ENCODE measurements at regions not wholly inside any gene's neighbourhood (a gene's known extent, or its start where the extent isn't known, plus 50 kb on each side); places are given as distances from the start of the nearest gene placed in this dataset.
"Not testable (repeated sequence)": the region's sequence is repeated elsewhere in the genome, so short reads cannot be mapped to it uniquely, and the experiment has no call there.

DNA sequence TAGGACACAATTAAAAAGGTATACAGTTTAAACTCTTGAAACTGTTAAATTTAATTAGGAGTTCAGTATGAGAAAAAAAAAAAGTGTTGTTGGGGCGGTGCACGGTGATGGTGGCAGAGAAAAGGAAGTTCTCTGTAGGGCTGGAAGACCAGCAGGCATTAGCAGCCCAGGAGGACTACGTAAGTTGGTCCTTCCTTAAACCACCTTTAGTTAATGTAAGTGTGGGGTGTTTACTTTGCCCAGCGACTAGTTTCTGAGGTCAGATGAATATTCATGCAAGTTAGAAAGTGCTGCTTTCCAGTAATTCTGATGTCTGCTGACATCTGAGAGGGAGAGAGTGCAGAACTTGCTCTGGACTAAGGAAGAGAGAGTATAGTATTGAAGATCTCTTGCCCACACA, 54.9 kb downstream of the NKX2-1 start:
- DNase-seq = no peak

DNA sequence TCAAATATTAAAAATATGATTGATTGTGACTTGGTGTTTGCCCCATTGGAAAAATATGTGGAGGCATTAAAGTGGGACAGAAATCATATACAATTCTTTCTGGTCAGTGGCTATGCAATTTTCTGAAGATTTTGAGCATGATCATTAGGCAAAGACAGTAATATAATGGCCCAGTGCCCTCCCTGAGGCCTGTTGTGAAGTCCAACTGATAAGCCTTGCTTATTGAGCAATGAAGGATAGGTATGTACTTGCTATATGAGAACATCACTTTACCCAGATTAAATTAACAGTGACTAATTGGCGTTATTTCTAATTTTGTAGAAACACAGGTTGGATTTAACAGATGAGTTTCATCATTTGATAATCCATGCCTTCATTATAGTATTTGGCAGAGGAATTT, 57.1 kb downstream of the NKX2-1 start:
- no peak for DNase-seq

DNA sequence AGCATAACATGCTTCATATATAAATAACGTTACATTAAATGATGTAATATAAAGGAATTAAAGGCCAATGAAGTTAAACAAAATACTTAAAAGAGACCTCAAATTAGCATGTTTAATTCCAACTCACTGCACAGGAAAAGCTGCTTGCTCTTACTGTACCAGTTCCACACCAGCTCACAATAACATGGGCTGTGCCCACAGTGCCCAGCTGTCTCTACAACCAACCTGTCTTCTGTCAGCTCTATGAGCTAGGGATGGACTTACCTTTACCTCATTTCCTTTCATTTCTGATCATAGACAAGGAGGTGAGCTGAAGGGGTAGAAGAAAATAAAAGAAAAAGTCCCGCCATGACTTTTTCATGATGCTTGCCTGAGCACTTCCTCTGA, 64.8 kb downstream of the NKX2-1 start:
- DNase-seq = no peak

DNA sequence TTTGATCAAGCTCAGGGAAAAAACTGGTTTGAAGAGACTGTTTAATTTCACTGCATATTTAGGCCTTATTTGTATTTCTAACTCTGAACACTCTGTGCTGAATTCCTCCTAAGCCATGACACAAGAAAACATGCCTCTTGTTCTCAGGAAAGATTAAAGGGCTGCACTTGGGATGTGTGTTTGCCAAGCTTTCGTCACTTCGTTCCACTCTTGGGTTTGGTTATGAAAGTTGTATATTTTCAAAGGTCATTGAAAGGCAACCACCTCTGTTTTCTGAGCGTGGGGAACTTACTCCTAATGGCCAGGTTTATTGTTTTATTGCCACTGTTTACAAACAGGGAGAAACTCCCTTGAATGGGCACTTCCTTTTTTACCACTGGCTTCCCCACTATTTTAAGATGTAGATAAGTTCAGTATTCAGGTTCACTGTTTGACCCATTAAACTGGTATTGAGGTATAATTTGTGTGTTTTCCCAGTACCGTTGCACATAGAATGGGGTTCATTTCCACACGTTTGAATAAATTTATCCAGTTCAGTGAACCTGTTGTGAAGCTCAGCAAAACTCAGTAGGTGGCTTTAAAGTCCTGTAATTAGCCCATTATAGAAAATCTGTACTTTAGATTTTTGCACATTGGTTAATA, 65.3 kb downstream of the NKX2-1 start:
- no peak for DNase-seq

DNA sequence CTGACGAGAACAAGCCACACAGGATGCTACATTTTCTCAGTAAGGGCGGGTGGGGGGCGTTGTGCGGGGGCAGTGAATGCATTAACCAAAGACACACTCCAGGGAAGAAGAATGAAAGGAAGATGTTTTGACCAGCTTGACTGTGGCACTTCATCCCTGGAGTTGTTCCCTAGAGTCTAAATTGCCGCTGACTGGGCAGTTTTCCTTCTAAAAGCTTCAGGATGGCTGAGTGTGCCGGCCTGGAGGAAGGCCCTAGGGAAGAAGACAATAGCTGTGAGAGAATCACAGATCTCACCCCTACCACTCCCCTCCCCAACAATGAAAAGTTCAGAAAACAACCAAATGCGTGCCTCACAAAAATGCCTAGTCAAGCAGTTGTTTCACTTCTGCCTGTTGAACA, 67.2 kb downstream of the NKX2-1 start:
- DNase-seq = no peak

DNA sequence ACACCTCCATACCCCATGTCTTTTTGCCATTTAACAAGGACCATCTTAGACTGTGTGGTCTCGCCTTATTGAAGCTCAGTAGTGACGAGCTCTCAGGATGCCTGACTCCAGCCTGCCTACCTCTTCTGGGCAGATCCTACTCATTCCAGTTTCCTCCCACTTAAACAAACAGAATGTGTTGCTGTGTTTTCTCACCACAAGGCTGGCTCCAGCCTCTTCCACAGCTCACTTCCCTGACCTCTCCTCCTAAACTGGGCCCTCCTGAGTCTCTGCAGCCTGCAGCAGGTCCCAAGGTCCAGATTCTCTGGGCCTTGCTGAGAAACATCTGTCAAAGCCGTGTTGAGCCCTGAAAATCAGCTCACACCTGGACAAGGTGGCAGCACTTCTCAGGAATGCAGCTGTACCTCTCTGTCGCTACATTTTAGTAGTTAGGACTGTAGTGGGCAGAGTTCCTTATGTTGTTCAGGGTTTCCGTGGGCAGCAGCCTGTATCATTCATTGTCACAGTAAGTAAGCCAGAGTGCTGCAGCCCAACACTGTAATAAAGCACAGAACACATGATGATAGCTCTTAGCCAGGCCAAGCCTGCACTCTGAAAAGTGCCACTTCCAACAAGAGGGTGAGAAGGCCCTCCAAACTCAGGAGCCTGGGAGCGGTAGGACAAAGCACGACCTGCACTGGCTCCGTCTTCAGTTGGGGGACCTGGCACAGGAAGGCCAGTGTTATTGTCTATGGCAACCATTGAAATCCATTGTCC, 68.5 kb downstream of the NKX2-1 start:
- peak; percentile 91 for DNase-seq

DNA sequence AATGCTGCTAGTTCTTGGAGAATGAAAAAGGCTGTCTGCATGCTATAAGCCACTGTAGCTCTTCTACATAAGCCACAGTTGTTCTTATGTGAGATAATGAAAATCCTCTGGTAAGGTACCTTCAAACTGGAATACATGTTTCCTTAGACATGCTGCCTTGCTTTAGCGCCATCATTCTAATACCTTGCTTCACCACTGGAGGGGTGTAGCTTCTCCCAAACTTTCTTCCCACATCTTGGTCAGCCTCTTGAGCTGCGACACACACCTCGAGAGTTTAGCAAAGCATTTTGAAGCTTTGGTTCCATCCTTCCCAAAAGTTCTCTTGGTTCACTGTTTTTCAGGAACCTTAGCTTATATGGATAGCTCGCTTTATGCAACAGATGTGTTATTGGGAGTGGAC, 69.5 kb downstream of the NKX2-1 start:
- no peak for DNase-seq

DNA sequence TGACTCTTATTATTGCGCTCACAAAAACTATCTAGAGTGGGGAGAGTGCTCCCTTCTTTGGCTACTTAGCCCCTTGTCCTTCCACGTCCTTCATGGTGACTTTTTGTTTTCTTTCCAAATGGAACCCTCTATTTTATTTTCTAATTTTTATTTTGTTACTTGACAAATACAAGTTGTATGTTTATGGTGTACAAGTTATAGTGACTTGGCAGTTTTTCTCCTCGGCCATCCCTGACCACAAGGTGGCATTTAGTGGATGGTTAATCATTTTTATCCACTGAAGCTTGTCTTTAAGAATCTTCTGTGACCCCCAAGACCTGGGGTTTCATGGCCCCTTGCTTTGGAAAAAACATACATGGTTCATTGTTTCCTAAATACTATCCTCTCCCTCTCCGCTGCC, 70.1 kb downstream of the NKX2-1 start:
- no peak for DNase-seq

DNA sequence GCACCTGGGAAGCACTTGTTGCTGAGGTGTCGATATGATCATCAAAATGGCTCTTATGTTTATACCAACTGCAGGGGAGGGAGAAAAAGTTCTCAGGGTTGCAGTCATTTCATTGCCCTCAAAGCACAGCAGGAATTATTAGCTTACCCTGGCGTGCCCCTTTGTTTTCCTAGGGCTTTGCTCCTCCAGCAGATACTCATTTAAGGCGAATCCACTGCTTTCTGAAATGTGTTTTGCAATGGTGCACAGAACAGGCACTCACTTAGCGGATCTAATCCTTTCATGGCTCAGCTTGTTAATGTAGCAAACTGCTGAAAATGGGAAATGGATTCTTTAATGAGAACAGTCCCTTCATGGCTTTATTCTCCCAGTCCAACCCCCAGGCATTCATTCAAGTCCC, 76.7 kb downstream of the NKX2-1 start:
- DNase-seq = no peak

DNA sequence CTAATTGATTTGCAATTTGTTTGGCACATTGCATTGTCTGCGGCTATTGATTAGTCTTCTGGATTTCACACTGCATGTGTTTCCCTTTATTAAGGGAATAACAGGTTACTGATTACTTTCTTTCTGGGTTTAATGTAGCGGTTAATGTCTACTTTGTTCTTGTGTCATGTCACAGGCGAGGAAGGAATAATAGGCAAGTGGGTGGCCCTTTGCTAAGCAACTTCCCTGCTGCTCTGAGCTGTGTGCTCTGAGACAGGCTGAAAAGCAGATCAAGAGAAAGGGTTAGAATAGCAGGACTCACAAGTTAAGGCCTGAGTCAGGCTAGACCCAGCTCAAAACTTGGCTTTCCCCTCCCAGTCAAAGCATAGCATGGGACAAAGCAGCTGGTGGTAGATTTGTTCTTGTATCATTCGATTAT, 77.2 kb downstream of the NKX2-1 start:
- no peak for DNase-seq

DNA sequence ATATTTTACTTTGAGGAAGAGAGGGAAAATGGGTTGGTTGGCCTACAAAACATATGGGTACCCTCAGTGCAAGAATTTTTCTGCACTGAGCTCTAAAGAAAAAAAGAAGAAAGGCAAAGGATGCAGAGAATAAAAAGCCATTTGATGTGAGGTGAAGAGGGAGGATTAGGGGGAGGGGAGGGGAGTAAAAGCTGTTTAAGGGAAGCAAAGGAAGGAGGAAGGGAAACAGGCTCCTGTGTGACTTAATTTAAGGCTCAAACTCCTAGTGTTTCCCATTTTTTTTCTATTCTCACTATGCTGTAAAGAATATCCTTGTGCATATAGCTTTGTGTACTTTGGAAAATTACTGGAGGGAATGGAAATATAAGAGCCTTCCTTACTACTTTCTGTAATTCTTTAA, 78.7 kb downstream of the NKX2-1 start:
- no peak for DNase-seq

DNA sequence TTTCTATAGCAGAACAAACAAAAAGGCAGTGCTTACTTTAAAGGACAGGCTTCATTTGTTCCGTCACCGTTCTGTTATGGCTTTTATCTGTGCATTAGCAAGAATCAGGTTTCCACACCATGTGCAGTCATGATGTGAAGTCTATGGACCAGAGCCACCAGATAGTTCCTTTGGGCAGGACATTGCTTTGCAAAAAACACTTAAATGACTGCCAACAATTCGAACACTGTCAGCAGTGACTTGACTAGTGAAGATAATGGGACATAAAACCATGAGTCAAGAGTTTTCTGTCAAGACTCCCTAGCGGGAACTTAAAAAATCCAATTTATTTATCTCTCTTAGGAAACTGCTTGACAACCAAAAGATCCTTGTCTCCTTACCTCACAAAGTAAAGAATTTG, 80.3 kb downstream of the NKX2-1 start:
- DNase-seq = no peak

DNA sequence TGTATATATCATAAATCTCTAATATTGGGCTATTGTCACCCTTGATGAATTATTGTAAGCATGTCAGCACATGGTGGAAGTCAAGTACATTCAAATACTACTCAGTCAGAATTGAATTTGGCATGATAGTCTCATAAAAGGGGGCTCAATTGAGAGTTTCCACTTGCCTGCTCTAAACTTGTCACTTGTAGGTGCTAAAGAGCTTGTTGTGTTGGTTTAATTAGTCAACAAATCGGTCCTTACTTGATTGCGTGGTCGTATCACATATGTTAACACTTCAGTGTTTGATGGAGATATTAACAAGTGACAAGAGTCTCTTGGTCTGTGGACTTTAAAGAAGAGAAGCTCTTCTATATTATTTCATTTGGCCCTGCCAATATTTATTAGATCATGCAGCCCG, 81.1 kb downstream of the NKX2-1 start:
- peak; percentile 46 for DNase-seq

DNA sequence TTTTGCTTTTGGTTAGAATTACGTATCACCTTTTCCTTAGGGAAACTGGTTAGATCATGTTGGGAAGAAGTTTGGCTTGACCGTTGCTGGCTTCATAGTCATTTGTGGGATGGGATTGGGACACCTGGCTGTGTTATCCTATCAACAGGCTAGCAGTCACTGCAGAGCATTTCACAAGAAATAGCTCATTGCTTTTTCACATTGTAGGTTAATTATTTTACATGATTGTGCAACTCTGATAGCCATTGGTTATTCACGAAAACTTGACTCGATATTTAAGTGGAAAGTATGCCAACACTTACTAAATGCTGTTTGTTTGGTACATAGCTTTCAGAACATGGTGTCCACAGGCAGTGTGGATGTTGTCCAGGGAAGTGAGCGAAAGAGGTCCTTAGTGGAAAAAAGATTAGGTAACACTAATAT, 89.4 kb downstream of the NKX2-1 start:
- no peak for DNase-seq

DNA sequence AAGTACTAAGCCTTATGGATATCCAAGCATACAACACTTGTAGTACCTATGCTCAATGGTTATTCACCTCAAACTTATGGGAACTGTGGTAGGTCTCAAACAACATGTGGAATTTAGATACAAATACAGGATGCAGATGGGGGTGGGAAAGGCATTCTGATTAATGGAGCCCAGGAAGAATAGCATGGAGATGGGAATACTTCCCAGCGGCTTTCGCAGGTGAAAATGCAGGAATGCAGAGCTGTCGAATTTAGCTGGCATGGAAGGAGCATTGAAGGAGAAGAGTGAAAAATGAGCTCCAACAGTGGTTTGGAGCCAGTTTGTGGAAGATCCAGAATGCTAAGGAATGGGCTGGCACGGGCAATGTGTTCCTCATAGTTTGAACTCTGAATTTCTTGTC, 89.9 kb downstream of the NKX2-1 start:
- DNase-seq = no peak

DNA sequence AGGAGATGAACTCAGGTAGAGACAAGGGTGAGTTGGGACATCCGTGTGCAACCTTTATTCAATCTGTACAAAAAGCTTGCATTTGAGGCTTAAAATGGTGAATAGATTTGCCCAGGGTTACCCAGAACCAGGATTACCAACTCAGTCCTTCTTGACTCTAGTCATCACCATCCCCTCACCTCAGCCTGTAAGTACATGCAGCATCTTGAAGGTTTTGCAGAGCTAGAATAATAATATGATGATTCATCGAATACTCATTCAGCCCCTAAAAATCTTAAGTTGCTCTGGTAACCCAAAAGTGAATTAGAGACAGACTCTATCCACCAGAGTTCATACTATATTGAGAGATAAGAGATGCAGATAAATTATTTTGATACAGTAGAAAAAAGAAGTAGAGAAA, 90.3 kb downstream of the NKX2-1 start:
- DNase-seq = no peak

DNA sequence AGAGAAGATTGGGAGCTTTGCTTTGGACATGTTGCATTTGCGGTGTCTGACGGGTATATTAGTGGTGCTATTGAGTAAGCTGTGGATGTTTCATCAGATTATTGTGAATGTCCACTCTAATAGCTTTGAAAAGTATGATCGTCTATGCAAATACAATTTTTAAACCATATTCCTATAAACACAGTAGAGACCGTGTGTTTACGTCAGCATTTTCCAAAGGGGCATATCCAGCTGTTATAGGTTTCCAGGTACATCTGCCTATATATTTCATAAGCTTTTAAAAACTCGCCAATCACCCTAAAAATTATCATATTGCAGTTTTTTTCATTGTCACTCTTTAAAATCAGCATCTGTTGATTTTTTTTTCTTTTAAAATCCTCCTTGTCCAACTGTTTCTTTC, 91.7 kb downstream of the NKX2-1 start:
- no peak for DNase-seq

DNA sequence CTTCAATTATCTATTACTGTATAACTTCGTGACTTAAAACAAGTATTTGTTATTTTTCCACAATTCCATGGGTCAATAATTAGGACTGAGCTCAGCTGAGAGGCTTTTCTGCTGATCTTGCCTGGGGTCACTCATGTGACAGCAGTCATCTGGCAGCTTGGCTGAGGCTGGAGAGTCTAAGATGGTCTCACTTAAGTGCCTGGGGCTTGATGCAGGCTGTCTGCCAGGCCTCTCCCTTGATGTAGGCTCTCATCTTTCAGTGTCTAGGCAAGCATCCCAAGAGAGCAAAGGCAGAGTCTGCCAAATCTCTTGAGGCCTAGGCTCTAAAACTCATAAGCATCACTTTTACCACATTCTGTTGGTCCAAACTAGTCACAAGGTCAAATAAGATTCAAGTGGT, 93.2 kb downstream of the NKX2-1 start:
- peak; percentile 99 for DNase-seq

DNA sequence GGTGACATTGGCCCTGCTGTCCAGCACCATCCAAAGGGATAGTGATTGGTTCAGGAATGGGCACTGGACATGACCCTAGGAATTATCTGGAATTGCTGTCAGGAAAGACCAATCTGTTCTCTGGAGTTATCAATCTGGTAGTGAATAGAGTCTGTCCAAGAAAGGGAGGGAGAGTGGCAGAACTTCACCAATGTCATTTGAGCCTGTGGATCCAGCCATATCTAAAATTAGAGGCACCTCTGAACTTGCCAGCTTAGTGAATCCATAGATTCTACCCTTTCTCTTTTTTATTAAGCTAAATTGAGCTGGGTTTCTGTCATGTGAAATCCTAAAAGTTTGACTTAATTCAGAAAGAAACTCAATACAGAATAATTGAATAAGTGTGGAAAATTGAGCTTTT, 93.9 kb downstream of the NKX2-1 start:
- no peak for DNase-seq

DNA sequence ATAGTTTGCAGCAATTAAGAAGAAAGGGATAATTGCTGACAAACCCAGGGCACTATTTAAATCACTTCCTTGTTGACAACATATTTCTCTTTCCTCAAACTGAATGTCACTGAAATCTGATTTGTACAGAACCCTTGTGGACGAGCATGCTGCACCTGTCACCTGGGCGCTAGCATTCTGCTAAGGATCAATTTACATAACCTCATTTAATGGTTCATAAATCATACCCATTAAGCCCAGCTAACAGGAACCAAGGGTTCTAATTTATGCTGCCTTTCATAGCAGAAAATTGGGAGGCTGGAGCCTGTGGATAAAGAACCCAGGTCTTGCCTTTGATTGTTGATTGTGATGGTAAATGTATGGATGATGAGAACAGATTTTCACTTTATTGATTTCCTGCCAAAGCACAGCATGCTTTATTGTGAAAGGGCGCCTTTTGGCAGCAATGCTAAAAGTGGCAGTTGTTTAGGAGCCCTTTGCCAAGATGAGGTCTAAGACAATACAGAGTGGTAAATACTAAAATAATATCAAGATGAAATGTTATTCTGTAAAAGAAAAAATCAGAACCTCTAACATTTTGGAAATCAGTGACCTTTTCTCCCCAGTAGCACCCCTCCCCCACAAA, 95.4 kb downstream of the NKX2-1 start:
- peak; percentile 100 for DNase-seq

DNA sequence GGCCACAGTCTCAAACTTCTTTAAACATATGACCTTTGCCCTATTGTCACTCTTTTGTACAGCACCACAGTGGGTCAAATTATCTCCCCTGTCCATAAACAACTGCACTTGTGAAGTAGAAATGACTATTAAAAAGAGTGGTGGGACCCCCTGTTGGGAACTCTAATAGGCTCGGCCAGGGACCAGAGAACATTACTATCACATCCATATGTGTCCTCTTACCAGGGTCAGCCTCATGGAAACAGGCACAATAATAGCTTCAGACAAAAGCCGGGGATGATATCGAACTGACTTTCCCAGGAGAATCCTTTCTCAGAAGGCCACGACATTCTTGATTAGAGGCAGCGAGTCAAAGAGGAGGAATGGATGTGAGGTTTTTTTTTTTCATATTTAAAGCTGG, 96.6 kb downstream of the NKX2-1 start:
- no peak for DNase-seq

DNA sequence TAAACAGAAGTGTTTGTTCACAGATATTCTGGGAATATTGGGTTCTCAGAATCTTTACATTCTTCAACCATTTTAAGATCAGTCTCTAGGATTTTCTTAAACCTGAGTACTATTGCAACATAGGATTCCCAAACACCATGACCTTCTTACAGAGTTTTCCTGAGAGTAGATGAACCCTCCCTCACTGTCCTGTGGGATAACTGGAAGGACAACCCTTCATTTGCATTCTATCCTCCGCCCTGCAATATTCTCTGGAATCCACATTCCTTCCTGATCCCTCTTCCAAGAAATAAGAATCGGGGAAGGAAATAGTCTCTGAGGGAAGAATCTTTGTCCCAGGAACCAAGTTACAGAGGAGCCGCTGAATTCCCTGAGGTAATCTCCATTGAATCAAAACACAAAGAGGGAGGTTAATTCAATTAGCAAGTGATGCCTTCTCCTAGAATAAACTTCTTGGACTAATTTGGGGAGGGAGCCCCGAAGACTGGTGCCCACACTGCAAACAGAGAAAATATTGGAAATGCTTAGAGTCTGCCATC, 99.8 kb upstream of the MBIP start:
- DNase-seq = no peak

DNA sequence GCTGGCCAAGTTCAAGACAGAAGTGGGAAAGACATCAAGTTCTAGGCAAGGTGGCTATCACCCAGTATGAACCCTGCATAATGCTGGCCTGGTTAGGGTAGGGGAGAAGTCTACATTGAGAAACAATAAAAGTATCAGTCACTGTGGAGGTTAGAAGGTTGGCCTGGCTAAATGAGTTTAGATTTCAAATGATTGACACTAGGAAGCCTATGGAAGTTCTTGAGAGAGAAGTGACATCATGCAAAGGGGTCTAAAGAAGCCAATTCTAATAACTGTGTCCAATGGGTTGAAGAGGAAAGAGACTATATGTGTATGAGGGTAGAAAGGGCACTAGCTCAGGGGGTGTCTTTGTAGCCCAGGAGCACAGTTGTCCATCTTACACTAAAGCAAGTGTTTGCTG, 98.5 kb upstream of the MBIP start:
- DNase-seq = no peak

DNA sequence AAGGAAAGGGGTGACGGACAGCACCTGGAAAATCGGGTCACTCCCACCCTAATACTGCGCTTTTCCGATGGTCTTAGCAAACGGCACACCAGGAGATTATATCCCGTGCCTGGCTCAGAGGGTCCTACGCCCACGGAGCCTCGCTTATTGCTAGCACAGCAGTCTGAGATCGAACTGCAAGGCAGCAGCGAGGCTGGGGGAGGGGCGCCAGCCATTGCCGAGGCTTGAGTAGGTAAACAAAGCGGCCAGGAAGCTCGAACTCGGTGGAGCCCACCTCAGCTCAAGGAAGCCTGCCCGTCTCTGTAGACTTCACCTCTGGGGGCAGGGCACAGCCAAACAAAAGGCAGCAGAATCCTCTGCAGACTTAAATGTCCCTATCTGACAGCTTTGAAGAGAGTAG, 91.5 kb upstream of the MBIP start:
- DNase-seq = not testable (repeated sequence)

All from NCI-H2029 (cell line).